ENCODE measurements at regions not wholly inside any gene's neighbourhood (a gene's known extent, or its start where the extent isn't known, plus 50 kb on each side); places are given as distances from the start of the nearest gene placed in this dataset.
"Not testable (repeated sequence)": the region's sequence is repeated elsewhere in the genome, so short reads cannot be mapped to it uniquely, and the experiment has no call there.

DNA sequence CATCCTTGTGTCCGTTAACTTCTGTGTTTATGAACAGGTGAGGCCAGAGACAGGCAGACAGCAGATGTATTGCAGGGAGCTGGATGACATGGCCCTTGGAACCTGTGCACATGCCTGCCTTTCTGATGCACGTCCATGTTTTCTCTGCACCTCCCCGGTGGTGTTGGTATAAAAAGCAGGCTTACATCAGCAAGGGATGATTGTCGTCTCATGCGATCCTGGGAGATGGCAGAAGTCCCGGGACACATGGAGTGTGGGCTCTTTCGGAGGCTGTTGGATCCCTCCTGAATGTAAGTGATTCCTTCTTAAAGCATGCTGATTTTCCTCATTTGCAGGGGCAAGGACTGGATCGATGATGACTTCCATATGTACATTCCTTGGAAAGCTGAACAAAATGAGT, 134.8 kb downstream of the SNRPN start:
- Mint-ChIP-seq H3K27me3 (ENCODE audit: low read depth) (no peaks in the 10 kb centered on the region), H3K9me3 (peaks cover 76% of the 10 kb centered on the region), H3K36me3 (ENCODE audit: low read depth) (peaks cover 96% of the 10 kb centered on the region), H3K27ac (no peak overlapping the region), H3K4me3 (no peak overlapping the region), H3K4me1 (ENCODE audit: low read depth) (no peaks in the 10 kb centered on the region)
- CTCF ChIA-PET = no interaction called here
- no peak for DNase-seq
- intact Hi-C loops (cut with micrococcal nuclease) = no loop called here

DNA sequence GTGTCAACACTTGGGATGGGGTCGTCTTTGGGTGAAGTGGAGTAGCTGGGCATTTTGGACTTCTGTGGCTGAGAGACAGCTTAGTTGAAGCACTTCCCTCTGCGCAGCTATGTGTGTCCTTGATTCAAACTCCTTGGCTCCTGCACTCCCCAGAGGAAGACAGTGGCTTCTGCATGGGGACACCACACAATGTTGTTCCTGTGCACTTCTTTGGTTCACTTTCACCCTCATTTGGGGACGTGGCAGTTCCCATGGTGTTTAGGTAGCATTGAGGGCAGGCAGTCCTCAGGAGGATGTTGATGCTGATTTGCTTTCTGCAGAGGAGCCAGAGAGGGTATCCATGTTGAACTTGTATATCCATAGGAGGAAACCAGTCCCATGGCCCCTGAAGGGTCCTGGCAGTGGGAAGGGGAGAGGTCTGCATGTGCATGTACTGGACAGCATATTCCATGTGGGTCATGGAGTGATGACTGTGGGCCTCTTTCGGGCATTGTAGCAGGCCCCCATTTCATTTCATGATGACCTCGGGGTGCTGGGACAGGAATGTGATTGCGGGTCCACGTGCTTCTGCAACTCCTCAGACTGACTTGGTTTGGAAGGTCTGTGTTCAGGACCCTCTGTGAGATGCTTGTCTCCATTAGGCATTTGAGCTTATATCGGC, 135.4 kb downstream of the SNRPN start:
- intact Hi-C loops (cut with micrococcal nuclease) = no loop called here
- H3K36me3 Mint-ChIP-seq (ENCODE audit: low read depth) = peaks cover 96% of the 10 kb centered on the region
- H3K4me1 Mint-ChIP-seq (ENCODE audit: low read depth) = no peaks in the 10 kb centered on the region
- CTCF ChIA-PET = no interaction called here
- DNase-seq = no peak
- H3K27me3 Mint-ChIP-seq (ENCODE audit: low read depth) = no peaks in the 10 kb centered on the region
- peaks cover 76% of the 10 kb centered on the region for H3K9me3 Mint-ChIP-seq
- no peak overlapping the region for H3K4me3 Mint-ChIP-seq
- H3K27ac Mint-ChIP-seq = no peak overlapping the region

DNA sequence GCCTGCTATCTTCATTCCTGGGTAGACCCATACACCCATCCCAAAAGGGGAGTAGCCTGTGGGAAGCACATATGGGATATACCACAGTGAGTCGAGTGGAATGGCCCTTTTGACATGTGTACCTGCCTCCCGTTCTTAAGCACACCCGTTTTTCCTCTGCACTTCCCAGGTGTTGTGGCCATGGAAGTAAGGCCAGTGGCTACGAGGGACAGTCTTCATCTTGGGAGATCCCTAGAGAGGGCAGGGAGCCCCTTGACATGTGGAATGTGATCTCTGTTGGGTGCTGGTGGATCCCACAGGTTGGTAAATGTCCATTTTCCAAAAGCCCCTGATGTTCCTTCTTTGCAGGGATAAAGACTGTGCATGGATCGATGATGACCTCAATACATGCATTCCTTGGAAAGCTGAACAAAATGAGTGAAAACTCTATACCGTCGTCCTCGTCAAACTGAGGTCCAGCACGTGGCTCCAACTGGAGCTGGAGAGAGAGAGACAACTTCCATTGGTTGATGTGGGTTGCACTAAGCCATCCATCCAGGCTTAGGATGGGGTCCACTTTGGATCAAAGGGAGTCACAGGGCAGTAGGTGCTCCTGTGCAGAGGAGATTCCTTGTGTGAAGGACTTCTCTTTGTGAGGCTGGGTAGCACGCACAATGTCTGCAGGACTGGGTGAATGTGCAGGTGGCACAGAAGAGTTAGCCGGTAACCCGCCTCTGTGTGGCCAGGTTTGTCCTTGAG, 136.8 kb downstream of the SNRPN start:
- no peaks in the 10 kb centered on the region for H3K27me3 Mint-ChIP-seq (ENCODE audit: low read depth)
- no peak overlapping the region for H3K4me3 Mint-ChIP-seq
- H3K4me1 Mint-ChIP-seq (ENCODE audit: low read depth) = no peaks in the 10 kb centered on the region
- peaks cover 70% of the 10 kb centered on the region for H3K9me3 Mint-ChIP-seq
- no peak for DNase-seq
- H3K27ac Mint-ChIP-seq = no peak overlapping the region
- CTCF ChIA-PET = no interaction called here
- peaks cover 93% of the 10 kb centered on the region for H3K36me3 Mint-ChIP-seq (ENCODE audit: low read depth)
- intact Hi-C loops (cut with micrococcal nuclease) = no loop called here

DNA sequence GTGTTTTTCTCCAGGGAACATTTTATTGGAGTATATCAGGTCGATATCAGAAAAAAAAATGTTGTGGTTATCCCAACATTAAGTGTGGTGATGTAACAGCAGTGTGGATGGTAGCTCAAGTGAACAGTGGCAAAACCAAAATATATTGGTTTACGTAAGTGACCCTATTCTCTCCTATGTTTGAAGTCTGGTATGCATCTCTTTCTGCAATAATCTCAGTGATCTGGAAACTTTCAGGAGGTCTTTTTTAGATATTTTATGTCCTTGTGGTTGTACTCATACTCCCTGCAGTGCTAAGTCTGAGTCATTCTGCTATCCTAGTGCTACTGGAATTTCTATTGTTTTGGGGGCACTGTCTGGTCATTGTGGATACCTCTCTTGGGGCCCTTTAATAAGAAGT, 137.9 kb downstream of the SNRPN start:
- DNase-seq = no peak
- Mint-ChIP-seq H3K4me1 (ENCODE audit: low read depth) (no peaks in the 10 kb centered on the region), H3K4me3 (no peak overlapping the region), H3K27me3 (ENCODE audit: low read depth) (no peaks in the 10 kb centered on the region), H3K9me3 (peaks cover 73% of the 10 kb centered on the region), H3K27ac (no peak overlapping the region), H3K36me3 (ENCODE audit: low read depth) (peaks cover 93% of the 10 kb centered on the region)
- CTCF ChIA-PET = no interaction called here
- intact Hi-C loops (cut with micrococcal nuclease) = no loop called here

DNA sequence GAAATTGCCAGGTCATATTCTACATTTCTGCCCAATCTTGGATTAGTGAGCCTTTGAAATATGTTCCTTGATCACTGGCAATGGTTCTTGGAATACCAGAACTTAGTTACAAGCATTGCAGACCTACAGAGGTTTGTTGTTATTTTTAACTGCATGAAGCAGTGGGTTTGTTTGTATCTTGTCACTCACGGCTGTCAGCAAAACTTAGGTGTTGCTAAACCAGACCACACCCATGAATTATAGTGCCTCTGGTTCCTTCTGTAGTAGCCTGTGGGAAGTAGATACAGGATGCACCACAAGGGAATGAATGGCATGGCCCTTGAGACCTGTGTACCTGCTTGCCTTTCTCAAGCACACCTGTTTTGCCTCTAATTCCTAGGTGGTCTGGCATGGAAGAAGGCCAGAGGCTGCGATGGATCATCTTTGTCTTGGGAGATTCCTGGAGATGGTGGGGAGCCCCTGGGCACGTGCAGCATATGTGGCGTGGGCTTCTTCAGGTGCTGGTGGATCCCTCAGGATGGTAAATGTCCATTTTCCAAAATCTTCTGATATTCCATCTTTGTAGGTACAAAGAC, 138.8 kb downstream of the SNRPN start:
- Mint-ChIP-seq H3K36me3 (ENCODE audit: low read depth) (peaks cover 89% of the 10 kb centered on the region), H3K27ac (no peak overlapping the region), H3K4me3 (no peak overlapping the region), H3K27me3 (ENCODE audit: low read depth) (no peaks in the 10 kb centered on the region), H3K9me3 (peaks cover 68% of the 10 kb centered on the region), H3K4me1 (ENCODE audit: low read depth) (no peaks in the 10 kb centered on the region)
- DNase-seq = no peak
- CTCF ChIA-PET = no interaction called here
- intact Hi-C loops (cut with micrococcal nuclease) = no loop called here

DNA sequence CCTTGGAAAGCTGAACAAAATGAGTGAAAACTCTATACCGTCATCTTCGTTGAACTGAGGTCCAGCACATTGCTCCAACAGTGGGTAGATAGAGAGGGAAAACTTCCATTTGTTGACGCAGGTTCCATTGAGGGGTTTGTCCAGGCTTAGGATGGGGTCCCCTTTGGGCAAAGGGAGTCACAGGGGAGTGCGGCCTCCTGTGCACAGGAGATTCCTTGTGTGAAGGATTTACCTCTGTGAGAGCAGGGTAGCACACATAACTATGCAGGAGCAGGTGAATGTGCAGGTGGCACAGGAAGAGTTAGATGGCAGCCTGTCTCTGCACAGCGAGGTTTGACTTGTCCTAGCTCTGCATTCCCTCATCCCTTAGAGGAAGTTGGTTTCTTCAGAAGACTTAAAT, 139.3 kb downstream of the SNRPN start:
- Mint-ChIP-seq H3K36me3 (ENCODE audit: low read depth) (peaks cover 89% of the 10 kb centered on the region), H3K27ac (no peak overlapping the region), H3K4me3 (no peak overlapping the region), H3K9me3 (peaks cover 63% of the 10 kb centered on the region), H3K4me1 (ENCODE audit: low read depth) (no peaks in the 10 kb centered on the region), H3K27me3 (ENCODE audit: low read depth) (no peaks in the 10 kb centered on the region)
- intact Hi-C loops (cut with micrococcal nuclease) = no loop called here
- DNase-seq = no peak
- CTCF ChIA-PET = no interaction called here

DNA sequence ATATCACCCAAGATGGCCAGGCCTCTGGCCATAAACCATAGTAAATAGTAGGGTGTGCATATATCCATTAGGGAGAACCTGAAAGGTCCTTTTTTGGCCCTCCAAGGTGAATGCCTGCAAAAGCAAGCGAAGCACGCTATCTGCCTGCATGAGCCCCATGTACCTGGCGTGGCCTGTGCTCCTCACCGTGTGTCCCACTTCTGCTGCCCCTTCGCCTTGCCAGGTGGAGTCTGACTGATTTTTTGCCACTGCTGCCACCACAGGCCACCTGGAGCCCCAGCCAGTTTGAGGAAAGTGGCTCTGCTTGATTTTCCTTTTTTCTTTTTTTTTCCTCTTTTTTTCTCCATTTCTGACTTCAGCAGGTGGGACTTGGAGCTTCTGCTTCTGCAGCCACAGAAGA, 139.7 kb downstream of the SNRPN start:
- CTCF ChIA-PET = no interaction called here
- peaks cover 89% of the 10 kb centered on the region for H3K36me3 Mint-ChIP-seq (ENCODE audit: low read depth)
- no peak overlapping the region for H3K27ac Mint-ChIP-seq
- no peak for DNase-seq
- H3K4me1 Mint-ChIP-seq (ENCODE audit: low read depth) = no peaks in the 10 kb centered on the region
- H3K27me3 Mint-ChIP-seq (ENCODE audit: low read depth) = no peaks in the 10 kb centered on the region
- H3K9me3 Mint-ChIP-seq = peaks cover 62% of the 10 kb centered on the region
- H3K4me3 Mint-ChIP-seq = no peak overlapping the region
- intact Hi-C loops (cut with micrococcal nuclease) = no loop called here

DNA sequence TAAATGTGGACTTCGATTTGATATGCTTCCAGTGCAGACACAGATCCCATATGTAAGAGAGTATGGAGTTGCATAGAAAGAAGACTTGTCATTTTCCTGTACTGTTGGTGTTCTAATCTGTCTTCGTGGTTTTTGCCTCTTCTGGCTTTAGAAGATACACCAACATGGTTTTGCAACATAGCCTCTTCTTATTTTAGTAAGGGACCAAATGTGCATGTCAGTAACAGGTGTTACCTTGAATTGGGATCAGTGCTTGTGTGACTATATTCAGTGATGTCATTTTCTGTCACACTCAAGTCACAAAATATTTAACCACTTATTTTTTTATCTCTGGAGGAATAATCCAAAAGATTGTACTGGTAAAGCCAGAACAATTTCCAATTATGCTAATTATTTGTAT, 140.4 kb downstream of the SNRPN start:
- peaks cover 55% of the 10 kb centered on the region for H3K9me3 Mint-ChIP-seq
- no peaks in the 10 kb centered on the region for H3K27me3 Mint-ChIP-seq (ENCODE audit: low read depth)
- H3K27ac Mint-ChIP-seq = no peak overlapping the region

DNA sequence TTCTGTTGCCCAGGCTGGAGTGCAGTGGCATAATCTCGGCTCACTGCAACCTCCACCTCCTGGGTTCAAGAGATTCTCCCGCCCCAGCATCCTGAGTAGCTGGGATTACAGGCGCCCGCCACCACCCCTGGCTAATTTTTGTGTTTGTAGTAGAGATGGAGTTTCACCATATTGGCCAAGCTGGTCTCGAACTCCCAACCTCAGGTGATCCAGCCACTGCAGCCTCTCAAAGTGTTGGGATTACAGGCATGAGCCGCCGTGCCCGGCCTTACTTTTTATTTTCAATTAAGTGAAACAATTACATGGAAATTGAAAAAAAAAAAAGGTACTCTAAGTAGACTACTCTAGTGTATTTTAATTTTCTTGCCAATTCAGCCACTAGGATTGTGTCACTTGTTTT, 145.2 kb downstream of the SNRPN start:
- CTCF ChIA-PET; H3K4me3 Mint-ChIP-seq; H3K27ac Mint-ChIP-seq; H3K4me1 Mint-ChIP-seq (ENCODE audit: low read depth); H3K27me3 Mint-ChIP-seq (ENCODE audit: low read depth); intact Hi-C loops (cut with micrococcal nuclease); DNase-seq: not testable (repeated sequence)
- Mint-ChIP-seq H3K36me3 (ENCODE audit: low read depth) (peaks cover 72% of the 10 kb centered on the region), H3K9me3 (peaks cover 32% of the 10 kb centered on the region)

More for the DNA sequence above, 140.4 kb downstream of the SNRPN start:
- H3K36me3 Mint-ChIP-seq (ENCODE audit: low read depth) = peaks cover 87% of the 10 kb centered on the region
- CTCF ChIA-PET = no interaction called here
- intact Hi-C loops (cut with micrococcal nuclease) = no loop called here
- no peak overlapping the region for H3K4me3 Mint-ChIP-seq
- DNase-seq = no peak
- no peaks in the 10 kb centered on the region for H3K4me1 Mint-ChIP-seq (ENCODE audit: low read depth)

DNA sequence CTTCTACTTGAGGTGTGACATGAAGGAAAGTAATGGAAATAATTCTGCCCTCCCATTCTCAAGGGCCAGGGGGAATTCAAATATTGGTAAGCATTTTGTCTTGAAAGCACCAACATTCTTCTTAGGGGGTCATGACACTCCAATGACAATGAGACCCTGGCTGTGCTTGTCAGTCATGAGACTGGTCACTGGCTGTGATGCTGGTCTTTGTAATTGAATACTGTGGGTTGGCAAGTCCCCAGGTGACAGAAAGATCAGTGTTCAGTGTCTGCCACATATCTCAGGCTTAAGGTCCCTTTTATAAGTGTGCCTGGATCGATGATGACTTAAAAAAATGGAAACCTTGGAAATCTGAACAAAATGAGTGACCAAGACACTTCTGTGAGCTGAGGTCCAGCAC, 151.4 kb downstream of the SNRPN start:
- no peak overlapping the region for H3K27ac Mint-ChIP-seq

DNA sequence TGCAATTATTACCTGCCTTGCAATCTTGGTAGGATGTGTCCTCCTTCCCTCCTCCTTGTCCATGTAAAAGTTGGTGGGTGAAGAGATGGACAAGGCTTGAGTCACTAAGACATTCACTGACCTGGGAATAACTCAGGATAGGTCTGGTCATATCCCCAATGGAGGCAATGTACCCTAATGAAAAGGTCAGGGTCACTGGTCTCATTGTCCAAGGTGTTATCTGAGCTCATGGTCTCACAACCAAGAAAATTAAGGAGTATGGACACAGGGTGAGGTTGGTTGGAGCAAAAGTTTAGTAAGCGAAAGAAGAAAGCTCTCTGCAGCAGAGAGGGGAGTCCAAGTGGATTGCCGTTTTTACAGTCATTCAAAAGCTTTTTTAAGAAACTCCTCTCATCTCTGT, 179.0 kb downstream of the SNRPN start:
- Mint-ChIP-seq H3K36me3 (ENCODE audit: low read depth) (peaks cover 10% of the 10 kb centered on the region), H3K4me1 (ENCODE audit: low read depth) (no peaks in the 10 kb centered on the region), H3K4me3 (no peak overlapping the region), H3K27ac (no peak overlapping the region), H3K27me3 (ENCODE audit: low read depth) (no peaks in the 10 kb centered on the region), H3K9me3 (peaks cover 37% of the 10 kb centered on the region)
- CTCF ChIA-PET = no interaction called here
- intact Hi-C loops (cut with micrococcal nuclease) = no loop called here
- DNase-seq = no peak

More for the DNA sequence above, 151.4 kb downstream of the SNRPN start:
- intact Hi-C loops (cut with micrococcal nuclease) = no loop called here
- no peak overlapping the region for H3K4me3 Mint-ChIP-seq
- no peak for DNase-seq
- CTCF ChIA-PET = no interaction called here
- H3K36me3 Mint-ChIP-seq (ENCODE audit: low read depth) = peaks cover 82% of the 10 kb centered on the region
- H3K27me3 Mint-ChIP-seq (ENCODE audit: low read depth) = no peaks in the 10 kb centered on the region
- H3K4me1 Mint-ChIP-seq (ENCODE audit: low read depth) = no peaks in the 10 kb centered on the region
- peaks cover 54% of the 10 kb centered on the region for H3K9me3 Mint-ChIP-seq

DNA sequence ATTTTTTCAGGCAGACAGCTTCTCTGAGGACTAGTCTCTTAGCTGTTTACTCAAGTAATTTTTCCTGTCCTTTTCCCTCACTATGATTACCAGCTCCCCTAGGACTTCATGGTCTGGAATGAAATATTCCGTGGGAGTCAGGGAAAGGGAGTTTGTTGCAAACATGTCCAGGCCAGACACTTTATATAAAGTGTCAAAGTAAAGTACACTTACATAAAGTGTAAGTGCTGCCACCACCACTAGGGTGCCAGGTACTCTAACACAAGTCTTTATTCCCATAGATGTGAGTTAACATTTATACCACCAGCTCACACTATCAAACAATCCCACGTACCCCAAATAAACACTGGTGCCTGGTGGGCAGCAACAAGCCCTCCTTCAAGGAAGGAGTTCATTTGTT, 179.8 kb downstream of the SNRPN start:
- Mint-ChIP-seq H3K9me3 (peaks cover 36% of the 10 kb centered on the region), H3K27me3 (ENCODE audit: low read depth) (no peaks in the 10 kb centered on the region), H3K4me3 (no peak overlapping the region), H3K27ac (no peak overlapping the region), H3K4me1 (ENCODE audit: low read depth) (no peaks in the 10 kb centered on the region), H3K36me3 (ENCODE audit: low read depth) (peaks cover 6% of the 10 kb centered on the region)
- intact Hi-C loops (cut with micrococcal nuclease) = no loop called here
- CTCF ChIA-PET = interaction anchor here (0.6 kb wide), 1 partner anchor 491 kb away, joined by 3 read pairs; no protein-coding TSS in a partner anchor
- no peak for DNase-seq

DNA sequence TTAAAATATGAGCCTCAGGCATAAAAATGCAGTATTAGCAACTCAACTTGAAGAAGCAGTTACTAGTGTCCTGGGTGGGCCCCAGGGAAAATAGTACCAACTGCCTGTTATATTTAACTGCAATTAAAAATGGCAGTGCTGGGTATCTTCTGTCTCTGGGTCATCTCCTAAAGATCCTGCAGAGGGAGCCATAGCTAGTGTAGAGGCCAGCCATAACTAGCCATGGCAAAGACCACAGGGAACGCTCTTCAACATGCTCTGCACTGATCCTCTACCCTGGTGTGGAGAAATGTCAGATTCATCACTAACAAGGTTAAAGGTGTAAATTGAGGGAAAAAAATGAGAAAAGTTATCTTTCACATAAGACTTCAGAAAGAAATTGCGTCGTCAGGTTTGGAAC, 181.3 kb downstream of the SNRPN start:
- no peak overlapping the region for H3K27ac Mint-ChIP-seq
- no peak for DNase-seq
- intact Hi-C loops (cut with micrococcal nuclease) = no loop called here
- H3K36me3 Mint-ChIP-seq (ENCODE audit: low read depth) = peaks cover 3% of the 10 kb centered on the region
- CTCF ChIA-PET = no interaction called here
- H3K27me3 Mint-ChIP-seq (ENCODE audit: low read depth) = no peaks in the 10 kb centered on the region
- no peak overlapping the region for H3K4me3 Mint-ChIP-seq
- no peaks in the 10 kb centered on the region for H3K4me1 Mint-ChIP-seq (ENCODE audit: low read depth)
- peaks cover 46% of the 10 kb centered on the region for H3K9me3 Mint-ChIP-seq
